ENCODE measurements at regions not wholly inside any gene's neighbourhood (a gene's known extent, or its start where the extent isn't known, plus 50 kb on each side); places are given as distances from the start of the nearest gene placed in this dataset.
A peak's percentile ranks its signal among the peaks of the same experiment; 100 is the strongest.
"Not testable (repeated sequence)": the region's sequence is repeated elsewhere in the genome, so short reads cannot be mapped to it uniquely, and the experiment has no call there.

- TF ChIP-seq ATF7 (IDR thresholded peaks at IDR 0.05; ENCODE audit: low read depth) (no peak), HSF1 (IDR thresholded peaks at IDR 0.05; ENCODE audit: low read depth, low read length) (no peak), STAT3 (IDR thresholded peaks at IDR 0.05; ENCODE audit: low read depth, low read length) (no peak), CBFB (IDR thresholded peaks at IDR 0.05; ENCODE audit: low read depth) (no peak), SP1 (IDR thresholded peaks at IDR 0.05; ENCODE audit: low read depth, low read length) (no peak), DPF2 (IDR thresholded peaks at IDR 0.05) (peak; percentile 58), RBBP5 (conservative IDR thresholded peaks at IDR 0.05) (no peak), POLR2A (IDR thresholded peaks at IDR 0.05; ENCODE audit: low read depth, low read length) (no peak), PAX8 (IDR thresholded peaks at IDR 0.05) (no peak), HDAC6 (IDR thresholded peaks at IDR 0.05; ENCODE audit: unreplicated experiment) (no peak), SMARCA5 (IDR thresholded peaks at IDR 0.05) (no peak), MTA2 (IDR thresholded peaks at IDR 0.05; ENCODE audit: low read depth) (peak; percentile 81), MEF2A (IDR thresholded peaks at IDR 0.05; ENCODE audit: insufficient read depth, low read depth, low read length) (peak; percentile 58; the same call in 1 of the 2 replicates), SPI1 (IDR thresholded peaks at IDR 0.05; ENCODE audit: borderline replicate concordance, insufficient read depth, low read depth, low read length) (peak; percentile 95), ZNF384 (IDR thresholded peaks at IDR 0.05; ENCODE audit: borderline replicate concordance, low read depth, low read length) (peak; percentile 7; the same call in 1 of the 2 replicates), CREB1 (IDR thresholded peaks at IDR 0.05; ENCODE audit: low read depth) (0 out of 2 replicates have a peak, but pooled peaks have one; percentile 20), IKZF2 (IDR thresholded peaks at IDR 0.05) (peak; percentile 6 to 38; a peak in 2 of 4 replicates), MEF2B (IDR thresholded peaks at IDR 0.05; ENCODE audit: partially characterized antibody, poor library complexity, severe bottlenecking) (peak; percentile 63), NR2F1 (conservative IDR thresholded peaks at IDR 0.05) (0 out of 2 replicates have a peak, but pooled peaks have one; percentile 30), CHD2 (IDR thresholded peaks at IDR 0.05; ENCODE audit: borderline replicate concordance, low read depth, low read length) (no peak)
These were observed 75.9 kb upstream of the HGF start (continued) for GRCh38 chr7:81845744-81846241.

DNA sequence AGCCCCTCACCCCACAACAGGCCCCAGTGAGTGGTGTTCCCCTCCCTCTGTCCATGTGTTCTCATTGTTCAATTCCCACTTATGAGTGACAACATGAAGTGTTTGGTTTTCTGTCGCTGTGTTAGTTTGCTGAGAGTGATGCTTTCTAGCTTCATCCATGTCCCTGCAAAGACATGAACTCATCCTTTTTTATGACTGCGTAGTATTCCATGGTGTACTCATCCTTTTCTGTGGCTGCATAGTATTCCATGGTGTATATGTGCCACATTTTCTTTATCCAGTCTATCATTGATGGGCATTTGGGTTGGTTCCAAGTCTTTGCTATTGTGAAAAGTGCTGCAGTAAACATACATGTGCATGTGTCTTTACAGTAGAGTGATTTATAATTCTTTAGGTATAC, 73.8 kb upstream of the HGF start:
- intact Hi-C loops (cut with micrococcal nuclease; ENCODE audit: unreplicated experiment): loop anchor here (2.0 kb wide), 1 partner anchor 113 kb away; no protein-coding TSS in a partner anchor
- H3K36me3 ChIP-seq (ENCODE audit: control insufficient read depth in 2 of 2, insufficient read depth in 2 of 2, low read length in 1 of 2); DNase-seq (ENCODE audit: low read depth, low spot score); H3K9me3 ChIP-seq (replicated peaks; ENCODE audit: control insufficient read depth, insufficient read depth, low read length); H3K27me3 ChIP-seq (replicated peaks in 1 of 2; ENCODE audit: control insufficient read depth in 2 of 2, insufficient read depth in 2 of 2, low read length in 1 of 2); in situ Hi-C loops (cut with MboI); H3K9ac ChIP-seq (ENCODE audit: control insufficient read depth, insufficient read depth, low read length); H3K4me2 ChIP-seq (ENCODE audit: control insufficient read depth, insufficient read depth); FAIRE-seq; ATAC-seq; H3K27ac ChIP-seq (ENCODE audit: control insufficient read depth, insufficient read depth); RAD21 ChIA-PET (ENCODE audit: unreplicated experiment); POLR2A ChIA-PET; H2AFZ ChIP-seq (ENCODE audit: control insufficient read depth, low read depth, low read length); BruUV-seq (replicated peaks); H3K79me2 ChIP-seq (ENCODE audit: control insufficient read depth, insufficient read depth, low read length); H4K20me1 ChIP-seq (ENCODE audit: control insufficient read depth, insufficient read depth); H3K4me3 ChIP-seq: not testable (repeated sequence)
- SMC1A ChIA-PET (ENCODE audit: uncharacterized antibody, unreplicated experiment): interaction anchor here (1.0 to 1.3 kb wide), 2 partner anchors 112 to 224 kb away, joined by 3 read pairs; no protein-coding TSS in a partner anchor
- 29% methylated on average over 2 of the region's 2 CpGs for whole genome bisulfite sequencing (ENCODE audit: insufficient coverage, insufficient replicate concordance, low lambda C conversion rate, missing lambda C conversion rate)
- H3K4me1 ChIP-seq (ENCODE audit: control insufficient read depth, insufficient read depth, low read length): peaks cover 14% of the 10 kb centered on the region
- CTCF ChIA-PET: interaction anchor here (0.7 to 1.0 kb wide), 2 partner anchors 59 to 343 kb away, joined by 4 read pairs; no protein-coding TSS in a partner anchor

Data from GM12878 (cell line).